Fibroblast of peridontal ligament (primary cell): ENCODE measurements at regions not wholly inside any gene's neighbourhood (a gene's known extent, or its start where the extent isn't known, plus 50 kb on each side); places are given as distances from the start of the nearest gene placed in this dataset.

ENCODE experiments used
- DNase-seq: peaks from one replicate; pipeline ENCODE4 v3.0.0-alpha.2; 2010; ENCODE audit errors: extremely low read depth

DNA sequence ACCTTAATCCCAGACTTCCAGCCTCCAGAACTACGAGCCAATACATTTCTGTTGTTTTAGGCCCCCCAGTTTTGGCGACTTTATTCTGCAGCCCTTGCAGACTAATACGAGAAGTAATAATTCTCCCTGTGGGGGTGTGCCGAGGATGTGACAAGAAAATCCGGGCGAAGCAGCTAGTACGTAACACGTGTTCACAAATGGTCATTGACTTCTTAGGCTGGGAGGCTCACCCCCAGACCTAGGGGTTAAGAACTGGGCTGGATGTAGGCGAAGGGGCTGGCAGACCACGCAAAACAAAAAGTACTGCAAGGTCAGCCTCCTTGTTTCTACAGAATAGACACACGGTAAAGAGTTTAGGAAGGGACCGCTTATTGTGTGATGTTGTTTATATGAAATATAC lies 69.8 kb upstream of the ESRRB start:
- DNase-seq: no peak

DNA sequence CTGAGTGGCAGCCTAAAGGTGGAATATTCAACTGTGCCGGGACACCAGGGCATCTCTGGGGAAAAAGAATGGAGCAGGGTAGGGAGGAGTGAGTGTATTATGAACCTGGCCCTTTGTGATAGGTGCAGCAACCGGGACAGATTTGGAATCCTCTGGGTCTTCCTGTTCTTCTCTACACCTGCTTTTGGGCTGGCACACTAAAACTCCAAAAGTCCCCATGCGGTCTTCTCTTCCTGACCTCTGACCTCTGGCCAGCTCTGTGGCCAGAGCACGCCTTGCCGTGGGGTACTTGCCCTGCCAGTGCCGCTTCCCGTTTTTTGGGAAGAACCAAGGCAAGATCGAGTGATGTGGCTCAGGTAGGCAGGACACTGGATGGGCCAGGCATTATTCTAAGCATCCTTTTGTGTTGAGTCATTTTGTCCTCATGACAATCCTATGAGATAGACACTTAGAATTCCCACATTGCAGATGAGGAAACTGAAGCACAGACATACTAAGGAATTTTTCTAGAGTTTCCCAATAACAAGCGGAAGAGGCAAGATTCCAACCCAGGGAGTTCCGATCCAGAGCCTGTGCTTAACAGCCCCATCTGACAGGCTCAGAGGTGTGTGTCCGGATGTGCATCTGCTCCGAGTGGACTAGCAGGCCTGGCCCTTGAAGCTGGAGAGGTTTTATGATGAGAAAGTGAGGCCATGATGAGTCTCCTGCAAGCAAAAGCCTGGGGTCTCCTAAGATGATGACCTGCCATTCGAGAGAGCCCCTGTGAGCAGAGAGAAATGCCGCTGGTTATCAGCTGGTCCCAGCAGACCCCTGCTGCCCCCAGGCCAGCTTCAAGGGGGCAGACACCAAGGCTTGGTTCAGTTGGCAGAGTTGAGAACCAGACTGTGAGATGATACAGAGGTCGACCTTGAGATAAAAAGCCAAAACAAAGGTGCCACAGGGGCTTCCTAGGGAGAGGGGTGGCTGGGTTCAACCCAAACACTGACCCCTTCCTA lies 67.9 kb upstream of the ESRRB start:
- no peak for DNase-seq

DNA sequence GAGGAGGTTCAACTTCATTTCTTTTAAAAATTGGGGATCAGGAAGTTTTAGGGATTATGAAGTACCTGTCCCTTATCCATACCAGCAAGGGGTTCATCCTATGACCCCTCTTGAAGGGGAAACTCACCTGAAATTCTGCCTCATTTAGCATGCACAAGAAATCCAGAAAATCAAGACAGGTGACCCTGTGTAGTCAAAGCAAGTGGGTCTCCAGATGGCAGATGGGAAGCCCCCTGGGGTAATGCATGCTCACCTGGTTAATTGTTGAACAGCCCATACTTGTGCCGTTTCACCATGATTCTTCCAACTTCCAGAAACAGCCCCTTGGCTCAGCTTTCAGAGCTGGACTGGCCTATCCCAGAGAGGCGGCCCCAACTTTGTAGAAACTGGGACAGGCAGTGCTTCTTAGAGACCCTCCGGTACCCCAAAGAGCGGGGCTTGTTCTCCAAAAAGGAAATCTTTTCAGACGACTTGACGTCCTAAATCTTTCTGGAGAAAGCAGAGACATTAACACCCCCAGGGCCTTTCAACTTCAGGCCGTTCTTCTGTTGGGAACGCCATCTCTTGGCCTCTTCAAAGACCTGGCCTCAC lies 66.3 kb upstream of the ESRRB start:
- DNase-seq: no peak

DNA sequence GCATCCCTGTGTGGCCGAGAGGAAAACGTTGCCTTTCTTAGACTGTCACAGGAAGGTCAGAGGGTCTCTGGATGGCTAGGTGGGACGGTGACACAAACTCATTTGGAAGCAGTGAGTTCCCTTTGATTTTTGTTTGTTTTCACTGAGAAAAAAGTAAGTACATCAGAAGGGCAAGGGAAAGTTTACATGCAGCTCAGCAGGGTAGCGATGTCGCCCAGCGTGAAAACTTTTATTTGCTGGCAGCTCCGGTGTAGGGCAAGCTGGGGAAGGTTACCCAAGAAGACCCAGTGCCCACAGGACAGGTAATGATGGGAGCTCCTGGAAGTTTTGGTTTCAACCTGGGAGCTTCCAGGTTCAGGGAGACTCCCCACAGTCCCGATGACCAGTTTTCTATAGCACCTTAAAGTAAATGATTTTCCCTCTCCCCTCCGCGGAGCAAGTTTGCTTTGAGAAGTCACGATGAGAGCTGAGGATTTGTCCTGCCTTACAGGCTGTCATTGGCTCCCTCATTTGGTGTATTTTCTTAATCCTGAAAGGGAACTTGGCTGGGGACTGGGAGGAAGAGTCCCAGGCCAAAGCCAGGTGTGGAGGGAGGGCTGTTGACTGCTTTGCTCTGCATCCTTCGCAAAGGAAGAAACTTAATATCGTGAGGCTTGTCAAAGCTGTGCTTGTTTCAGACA lies 64.7 kb upstream of the ESRRB start:
- no peak for DNase-seq

DNA sequence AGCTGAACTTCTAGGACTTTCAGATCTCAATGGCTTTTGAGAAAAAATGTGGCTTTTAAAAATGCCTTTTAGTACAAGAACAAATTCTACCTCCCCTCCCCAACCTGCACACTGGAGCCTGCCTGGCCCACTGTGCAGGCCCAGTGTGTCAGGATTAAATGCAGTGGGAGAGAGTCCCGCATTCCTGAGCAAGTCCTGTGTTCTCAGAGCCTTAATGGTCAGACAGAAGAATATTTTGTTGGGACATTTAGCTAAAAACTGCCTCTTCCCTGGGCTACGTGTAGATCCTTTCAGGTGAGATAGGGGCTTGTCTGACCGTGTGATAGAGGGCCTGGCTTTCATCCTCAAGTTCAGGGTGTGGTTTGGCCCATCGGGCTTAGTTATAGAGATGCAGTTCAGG lies 63.1 kb upstream of the ESRRB start:
- DNase-seq: no peak

DNA sequence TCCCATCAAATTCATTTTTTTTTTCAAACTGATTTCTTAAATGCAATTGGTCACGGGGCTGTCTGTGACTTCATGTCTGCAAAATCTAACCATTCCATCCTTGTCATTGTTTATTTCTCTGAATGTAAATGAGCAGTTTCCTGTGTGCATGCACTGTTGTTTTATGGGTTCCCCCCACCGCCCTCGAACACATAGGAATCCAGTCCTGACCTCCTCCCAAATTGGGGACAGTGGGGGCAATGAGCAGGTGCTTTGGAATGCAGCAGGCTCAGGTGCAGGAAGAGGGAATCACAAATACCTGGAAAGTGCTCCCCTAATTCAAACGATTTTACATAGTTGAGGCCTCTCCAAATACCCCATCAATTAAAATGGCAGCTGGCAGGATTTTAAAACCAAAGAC lies 62.6 kb upstream of the ESRRB start:
- DNase-seq: no peak

DNA sequence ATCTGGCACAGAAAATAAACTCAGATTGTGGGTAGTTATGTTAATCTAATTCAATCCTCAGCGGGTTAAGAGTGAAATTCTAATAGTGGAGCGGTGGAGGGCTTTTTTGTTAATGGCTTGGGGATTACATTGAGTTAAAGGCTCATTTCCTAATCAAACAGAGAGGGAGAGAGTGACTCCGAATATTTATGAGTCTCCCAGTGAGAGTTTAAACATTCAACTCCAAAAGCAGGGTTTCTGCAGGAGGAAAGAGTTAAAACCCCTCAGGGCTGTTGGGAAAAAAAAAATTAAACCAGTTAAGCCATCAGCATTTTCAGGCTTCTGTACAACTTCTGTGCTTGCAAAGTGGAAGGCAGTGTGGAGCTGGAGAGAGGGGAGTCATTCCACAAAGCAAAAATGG lies 62.1 kb upstream of the ESRRB start:
- DNase-seq: no peak

DNA sequence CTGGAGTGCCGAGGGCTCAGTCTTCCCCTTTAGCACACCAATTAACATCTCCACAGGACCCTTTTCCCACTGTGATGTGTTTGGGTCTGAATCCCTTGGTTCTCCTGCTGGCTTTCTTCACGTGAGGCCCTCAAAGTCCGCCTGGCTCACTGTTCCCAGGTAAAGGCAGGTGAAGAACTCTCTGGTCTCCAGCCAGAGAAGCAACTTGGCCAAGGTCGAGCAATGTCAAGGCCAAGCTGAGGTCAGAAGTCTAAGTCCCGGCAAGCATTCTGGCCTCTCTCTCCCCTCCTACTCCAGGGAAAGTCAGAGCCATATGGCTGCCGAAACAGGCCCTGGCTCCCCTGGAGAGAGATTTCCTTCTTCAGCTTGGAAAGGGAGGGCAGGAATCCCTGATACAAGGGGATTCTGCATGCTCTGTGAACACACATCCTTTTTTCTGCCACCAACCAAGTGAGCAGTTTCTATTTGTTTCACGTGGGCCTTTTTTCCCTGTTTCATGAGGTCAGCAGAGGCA lies 61.4 kb upstream of the ESRRB start:
- DNase-seq: no peak

DNA sequence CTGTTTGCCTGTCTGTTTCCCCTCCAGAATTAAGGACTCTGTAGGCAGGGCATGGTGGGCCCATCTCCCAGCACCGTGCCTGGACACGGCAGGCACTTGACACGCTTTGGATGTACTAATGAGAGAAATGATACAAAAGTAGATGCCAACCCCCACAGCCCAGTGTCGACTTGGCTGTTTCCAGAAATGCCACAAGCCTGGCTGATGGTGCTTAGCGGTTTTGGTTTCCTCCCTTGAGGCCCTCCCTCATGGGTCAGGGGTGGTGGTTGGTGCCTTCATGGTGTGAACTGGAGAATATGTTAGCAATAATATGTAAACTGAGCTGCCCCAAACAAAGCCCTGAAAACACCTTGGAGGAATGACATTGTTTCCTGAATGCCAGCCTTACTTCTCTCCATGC lies 55.5 kb upstream of the ESRRB start:
- no peak for DNase-seq

DNA sequence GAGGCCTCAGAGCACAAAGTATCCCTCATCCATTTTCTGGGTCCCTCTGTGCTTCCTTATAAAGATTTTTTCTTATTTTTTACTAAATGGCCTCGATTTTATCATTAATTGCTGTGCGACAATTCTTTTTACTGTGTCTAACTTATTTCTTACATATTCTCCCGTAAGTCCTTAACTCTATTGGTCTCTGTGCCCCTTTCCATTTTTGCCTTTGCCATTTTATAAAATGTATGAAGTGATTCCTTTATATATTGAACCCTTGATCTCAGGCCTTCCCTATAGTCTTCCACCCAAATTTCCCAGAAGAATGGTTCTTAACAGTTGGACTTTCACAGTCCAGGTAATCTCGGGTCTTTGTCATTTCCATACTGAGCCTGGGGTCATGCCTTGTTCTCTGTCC lies 55.0 kb upstream of the ESRRB start:
- DNase-seq: no peak

DNA sequence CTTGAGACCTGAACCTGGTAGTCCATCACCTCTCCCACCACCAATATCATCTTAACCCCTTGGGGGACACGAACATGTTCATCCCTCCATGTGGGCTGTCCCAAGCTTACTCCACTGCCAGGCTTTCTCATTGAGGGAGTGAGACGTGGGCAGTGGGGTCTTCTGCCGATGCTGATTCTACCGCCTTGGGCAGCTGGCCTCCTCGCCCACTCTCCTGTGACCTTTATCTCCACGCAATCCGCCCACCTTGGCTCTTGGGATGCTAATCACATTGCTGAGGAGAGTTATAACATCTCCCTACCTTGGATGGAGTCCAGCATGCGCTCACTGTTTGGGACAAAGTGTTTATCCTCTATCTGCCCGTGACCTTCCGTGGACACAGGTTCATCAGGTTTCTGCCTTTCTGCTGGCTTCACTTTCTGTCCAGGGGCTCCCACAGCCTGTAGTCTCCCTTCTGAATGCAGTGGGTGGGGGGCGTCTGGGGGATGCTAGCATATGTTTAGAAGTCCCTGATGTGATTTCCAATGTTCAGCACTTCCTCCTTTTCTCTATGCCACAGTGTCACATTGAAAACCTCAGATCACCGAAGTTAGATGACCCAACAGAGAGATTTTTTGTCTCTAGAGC lies 53.2 kb upstream of the ESRRB start:
- DNase-seq: no peak

DNA sequence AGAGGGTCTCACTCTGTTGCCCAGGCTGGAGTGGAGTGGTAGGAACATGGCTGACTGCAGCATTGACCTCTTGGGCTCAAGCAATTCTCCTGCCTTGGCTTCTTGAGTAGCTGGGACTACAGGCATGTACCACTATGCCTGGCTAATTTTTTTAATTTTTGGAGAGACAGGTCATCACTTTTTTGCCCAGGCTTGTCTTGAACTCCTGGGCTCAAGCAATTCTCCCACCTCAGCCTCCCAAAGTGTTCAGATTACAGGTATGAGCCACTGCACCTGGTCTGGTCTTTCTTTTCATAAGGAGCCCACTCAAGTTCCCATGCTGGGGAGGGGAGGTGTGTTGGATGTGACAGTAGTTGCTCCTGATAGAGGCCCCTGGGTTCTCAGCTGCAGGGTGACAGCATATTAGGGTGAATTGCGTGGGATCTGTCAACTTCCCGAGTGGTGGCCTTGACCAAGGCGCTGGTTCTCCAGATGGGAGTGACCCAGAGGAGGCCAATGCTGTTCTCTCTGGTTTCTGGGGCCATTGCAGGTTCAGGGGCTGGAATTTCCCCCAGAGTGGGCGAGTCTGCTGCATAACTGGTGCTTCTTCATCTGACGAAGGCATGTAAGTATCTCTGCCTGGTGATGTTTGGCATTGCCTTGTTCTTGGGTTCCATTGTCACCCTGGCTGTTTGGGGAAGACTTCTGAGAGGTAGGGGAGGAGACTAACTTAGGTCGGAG lies 52.4 kb upstream of the ESRRB start:
- DNase-seq: no peak

DNA sequence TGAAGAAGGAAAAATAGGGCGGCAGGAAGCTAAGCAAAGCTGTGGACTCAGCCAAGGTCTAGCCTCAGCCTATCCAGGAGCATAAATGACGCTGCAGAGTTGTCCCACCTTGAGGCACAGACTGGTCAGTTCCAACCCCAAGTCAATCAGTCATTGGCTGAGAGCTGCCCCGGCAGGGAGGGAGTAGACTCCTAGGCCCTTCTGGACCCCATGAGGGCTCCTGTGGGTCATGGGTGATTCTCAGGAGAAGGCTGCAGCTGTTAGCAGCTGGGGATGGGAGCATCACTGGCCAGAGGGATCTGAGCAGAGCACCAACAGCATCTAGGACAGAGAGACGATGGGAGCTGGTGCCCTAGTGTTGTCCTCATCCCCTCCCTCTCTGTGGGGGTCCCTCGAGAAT lies 51.8 kb upstream of the ESRRB start:
- no peak for DNase-seq
